MCF 10A (cell line): ENCODE measurements at regions not wholly inside any gene's neighbourhood (a gene's known extent, or its start where the extent isn't known, plus 50 kb on each side); places are given as distances from the start of the nearest gene placed in this dataset.

ENCODE experiments used
- BruUV-seq: library from RNA; stranded (reverse); fragments of 400-500 nt; replicated peaks from 2 replicates; lab custom pipeline; 2021; lab: Mats Ljungman, UMichigan
- CTCF ChIA-PET: fragments of 300-600 bp; sonication (Branson Sonifier 250); formaldehyde crosslinking; extraction: SDS; loops from one replicate; lab custom pipeline; 2021; ENCODE audit warnings: antibody characterized with exemption, inconsistent platforms; lab: Yijun Ruan, JAX
- POLR2A ChIA-PET: fragments of 300-600, 350-650 bp; sonication (Branson Sonifier 250); formaldehyde crosslinking; extraction: SDS; loops from one replicate; lab custom pipeline; 2020; ENCODE audit warnings: antibody characterized with exemption, inconsistent platforms; lab: Yijun Ruan, JAX
- DNase-seq: peaks from one replicate; pipeline ENCODE4 v3.0.0-alpha.2; 2018; ENCODE audit not compliant: unreplicated experiment
- H3K27ac Mint-ChIP-seq: one replicate; pipeline ENCODE4 v1.8.0; 2022; ENCODE audit warnings: mild to moderate bottlenecking, low read depth, mixed read lengths; ENCODE audit not compliant: unreplicated experiment
- H3K27me3 Mint-ChIP-seq: one replicate; pipeline ENCODE4 v1.8.0; 2022; ENCODE audit warnings: mixed read lengths; ENCODE audit not compliant: insufficient read depth, unreplicated experiment
- H3K36me3 Mint-ChIP-seq: one replicate; pipeline ENCODE4 v1.8.0; 2022; ENCODE audit warnings: mild to moderate bottlenecking, moderate library complexity, mixed read lengths; ENCODE audit not compliant: insufficient read depth, unreplicated experiment
- H3K4me1 Mint-ChIP-seq: one replicate; pipeline ENCODE4 v1.8.0; 2022; ENCODE audit warnings: mixed read lengths; ENCODE audit not compliant: insufficient read depth, unreplicated experiment
- H3K4me3 Mint-ChIP-seq: one replicate; pipeline ENCODE4 v1.8.0; 2022; ENCODE audit warnings: mild to moderate bottlenecking, moderate library complexity, mixed read lengths; ENCODE audit not compliant: unreplicated experiment
- H3K9me3 Mint-ChIP-seq: one replicate; pipeline ENCODE4 v1.8.0; 2022; ENCODE audit warnings: mixed read lengths; ENCODE audit not compliant: unreplicated experiment
- intact Hi-C: fragments of 100-400 bp; cut with micrococcal nuclease; formaldehyde crosslinking; loops from 2 replicates; pipeline ENCODE4 v1.14.1; 2022
- TF ChIP-seq, protein P1 (sequence below): fragments of 200-600 bp; IDR thresholded peaks from one replicate; pipeline ENCODE4 v1.8.0; 2022; ENCODE audit warnings: antibody characterized with exemption, mild to moderate bottlenecking; ENCODE audit not compliant: unreplicated experiment

- no peak for DNase-seq
- BruUV-seq, result no TSS peak
- intact Hi-C loops, result loop anchor here (5.0 kb wide), 1 partner anchor 87 kb away; no protein-coding TSS in a partner anchor
- Mint-ChIP-seq H3K36me3 (peaks cover 17% of the 10 kb centered on the region), H3K27ac (peak overlapping the region; percentile 55), H3K9me3 (no peaks in the 10 kb centered on the region), H3K4me1 (peaks cover 50% of the 10 kb centered on the region), H3K4me3 (no peak overlapping the region), H3K27me3 (no peaks in the 10 kb centered on the region)
- POLR2A ChIA-PET, result no interaction called here
- TF ChIP-seq, protein P1, sequence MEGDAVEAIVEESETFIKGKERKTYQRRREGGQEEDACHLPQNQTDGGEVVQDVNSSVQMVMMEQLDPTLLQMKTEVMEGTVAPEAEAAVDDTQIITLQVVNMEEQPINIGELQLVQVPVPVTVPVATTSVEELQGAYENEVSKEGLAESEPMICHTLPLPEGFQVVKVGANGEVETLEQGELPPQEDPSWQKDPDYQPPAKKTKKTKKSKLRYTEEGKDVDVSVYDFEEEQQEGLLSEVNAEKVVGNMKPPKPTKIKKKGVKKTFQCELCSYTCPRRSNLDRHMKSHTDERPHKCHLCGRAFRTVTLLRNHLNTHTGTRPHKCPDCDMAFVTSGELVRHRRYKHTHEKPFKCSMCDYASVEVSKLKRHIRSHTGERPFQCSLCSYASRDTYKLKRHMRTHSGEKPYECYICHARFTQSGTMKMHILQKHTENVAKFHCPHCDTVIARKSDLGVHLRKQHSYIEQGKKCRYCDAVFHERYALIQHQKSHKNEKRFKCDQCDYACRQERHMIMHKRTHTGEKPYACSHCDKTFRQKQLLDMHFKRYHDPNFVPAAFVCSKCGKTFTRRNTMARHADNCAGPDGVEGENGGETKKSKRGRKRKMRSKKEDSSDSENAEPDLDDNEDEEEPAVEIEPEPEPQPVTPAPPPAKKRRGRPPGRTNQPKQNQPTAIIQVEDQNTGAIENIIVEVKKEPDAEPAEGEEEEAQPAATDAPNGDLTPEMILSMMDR, result no peak
- CTCF ChIA-PET, result interaction anchor here (1.0 to 2.2 kb wide), 2 partner anchors 13 to 15 kb away, joined by 3 to 6 read pairs; no protein-coding TSS in a partner anchor
Observed at GRCh38 chr9:698954-699353, 142.5 kb upstream of the DMRT1 start.

GRCh38 chr9:699396-699795, 142.1 kb upstream of the DMRT1 start:
- intact Hi-C loops, result loop anchor here (5.0 kb wide), 1 partner anchor 87 kb away; no protein-coding TSS in a partner anchor
- Mint-ChIP-seq H3K9me3 (no peaks in the 10 kb centered on the region), H3K27ac (peak overlapping the region; percentile 55), H3K4me1 (peaks cover 45% of the 10 kb centered on the region), H3K36me3 (peaks cover 14% of the 10 kb centered on the region), H3K27me3 (no peaks in the 10 kb centered on the region), H3K4me3 (no peak overlapping the region)
- TF ChIP-seq, protein P1, result no peak
- no TSS peak for BruUV-seq
- no peak for DNase-seq
- ChIA-PET CTCF (interaction anchor here (2.2 kb wide), 1 partner anchor 13 kb away, joined by 6 read pairs; no protein-coding TSS in a partner anchor), POLR2A (interaction anchor here (0.6 kb wide), 1 partner anchor 10 kb away, joined by 3 read pairs; no protein-coding TSS in a partner anchor)

GRCh38 chr9:700365-701282, 140.9 kb upstream of the DMRT1 start:
- TF ChIP-seq, protein P1, result no peak
- no TSS peak for BruUV-seq
- Mint-ChIP-seq H3K27me3 (no peaks in the 10 kb centered on the region), H3K27ac (no peak overlapping the region), H3K4me3 (no peak overlapping the region), H3K9me3 (no peaks in the 10 kb centered on the region), H3K4me1 (peaks cover 34% of the 10 kb centered on the region), H3K36me3 (peaks cover 14% of the 10 kb centered on the region)
- CTCF ChIA-PET, result interaction anchor here (2.2 kb wide), 1 partner anchor 14 kb away, joined by 6 read pairs; no protein-coding TSS in a partner anchor
- DNase-seq, result no peak
- POLR2A ChIA-PET, result interaction anchor here (1.1 kb wide), 1 partner anchor 15 kb away, joined by 10 read pairs; no protein-coding TSS in a partner anchor
- intact Hi-C loops, result no loop called here

GRCh38 chr9:703392-703791, 138.1 kb upstream of the DMRT1 start:
- DNase-seq, result no peak
- no peaks in the 10 kb centered on the region for H3K27me3 Mint-ChIP-seq
- BruUV-seq, result no TSS peak
- H3K27ac Mint-ChIP-seq, result no peak overlapping the region
- ChIA-PET CTCF (interaction anchor here (0.6 to 0.9 kb wide), 4 partner anchors 16 to 95 kb away, joined by 3 to 5 read pairs (median 4); no protein-coding TSS in a partner anchor), POLR2A (interaction anchor here (0.6 to 2.9 kb wide), 6 partner anchors 9 to 313 kb away, joined by 3 to 15 read pairs (median 4); no protein-coding TSS in a partner anchor)
- intact Hi-C loops, result no loop called here
- H3K4me3 Mint-ChIP-seq, result no peak overlapping the region
- H3K9me3 Mint-ChIP-seq, result no peaks in the 10 kb centered on the region
- TF ChIP-seq, protein P1, result no peak
- peaks cover 16% of the 10 kb centered on the region for H3K36me3 Mint-ChIP-seq
- peaks cover 24% of the 10 kb centered on the region for H3K4me1 Mint-ChIP-seq
